Progenitor cell of endocrine pancreas (in vitro differentiated cells): ENCODE measurements at regions not wholly inside any gene's neighbourhood (a gene's known extent, or its start where the extent isn't known, plus 50 kb on each side); places are given as distances from the start of the nearest gene placed in this dataset.

Source experiments
- DNase-seq: peaks from one replicate; pipeline ENCODE4 v3.0.0; 2021; ENCODE audit warnings: low spot score; ENCODE audit not compliant: unreplicated experiment
- H3K27ac Mint-ChIP-seq: 2 replicates; pipeline ENCODE4 v1.8.0; 2021; ENCODE audit warnings: mild to moderate bottlenecking, moderate library complexity, mixed read lengths
- H3K27me3 Mint-ChIP-seq: 2 replicates; pipeline ENCODE4 v1.8.0; 2021; ENCODE audit warnings: mixed read lengths
- H3K36me3 Mint-ChIP-seq: 2 replicates; pipeline ENCODE4 v1.8.0; 2022; ENCODE audit warnings: mixed read lengths; ENCODE audit not compliant: insufficient read depth
- H3K4me1 Mint-ChIP-seq: 2 replicates; pipeline ENCODE4 v1.8.0; 2021; ENCODE audit warnings: low read depth, mixed read lengths
- H3K4me3 Mint-ChIP-seq: 2 replicates; pipeline ENCODE4 v1.8.0; 2021; ENCODE audit warnings: low read depth, mild to moderate bottlenecking, moderate library complexity, mixed read lengths
- H3K9me3 Mint-ChIP-seq: 2 replicates; pipeline ENCODE4 v1.8.0; 2021; ENCODE audit warnings: low read depth, mixed read lengths
- CTCF ChIP-seq: fragments of 200-600 bp; sonication (generic); IDR thresholded peaks from one replicate; pipeline ENCODE4 v1.5.0; 2021; ENCODE audit warnings: antibody characterized with exemption, mild to moderate bottlenecking; ENCODE audit not compliant: unreplicated experiment

GRCh38 chr2:134014196-134014960, 239.5 kb upstream of the MGAT5 start:
- H3K4me3 Mint-ChIP-seq = no peak overlapping the region

DNA sequence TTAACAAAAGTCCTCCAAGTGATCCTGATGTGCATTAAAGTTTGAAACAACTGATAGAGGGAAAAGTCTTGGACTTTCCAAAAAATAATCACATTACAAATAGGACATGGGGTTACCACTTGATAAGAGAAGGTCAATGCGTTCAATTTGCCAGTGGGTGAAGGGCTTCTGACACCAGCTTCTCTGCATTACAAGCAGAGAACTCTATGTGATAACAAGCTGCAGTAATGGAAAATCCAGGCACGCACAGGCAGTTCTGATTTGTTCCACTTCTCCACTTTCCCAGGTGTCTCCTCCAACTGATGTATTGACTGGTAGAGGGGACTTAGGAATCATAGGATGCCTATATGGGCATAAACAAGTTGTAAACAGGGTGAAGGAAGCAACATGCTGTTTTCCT, 234.0 kb upstream of the MGAT5 start:
- no peaks in the 10 kb centered on the region for H3K9me3 Mint-ChIP-seq
- H3K36me3 Mint-ChIP-seq = no peaks in the 10 kb centered on the region
- no peak overlapping the region for H3K27ac Mint-ChIP-seq
- H3K27me3 Mint-ChIP-seq = peaks cover 2% of the 10 kb centered on the region
- TF ChIP-seq CTCF = no peak
- no peak for DNase-seq
- no peak overlapping the region for H3K4me3 Mint-ChIP-seq
- peaks cover 3% of the 10 kb centered on the region for H3K4me1 Mint-ChIP-seq

More at GRCh38 chr2:134014196-134014960, 239.5 kb upstream of the MGAT5 start:
- H3K4me1 Mint-ChIP-seq = peaks cover 4% of the 10 kb centered on the region
- H3K9me3 Mint-ChIP-seq = no peaks in the 10 kb centered on the region
- no peak for DNase-seq
- H3K36me3 Mint-ChIP-seq = no peaks in the 10 kb centered on the region
- TF ChIP-seq CTCF = no peak
- peaks cover 3% of the 10 kb centered on the region for H3K27me3 Mint-ChIP-seq
- no peak overlapping the region for H3K27ac Mint-ChIP-seq

DNA sequence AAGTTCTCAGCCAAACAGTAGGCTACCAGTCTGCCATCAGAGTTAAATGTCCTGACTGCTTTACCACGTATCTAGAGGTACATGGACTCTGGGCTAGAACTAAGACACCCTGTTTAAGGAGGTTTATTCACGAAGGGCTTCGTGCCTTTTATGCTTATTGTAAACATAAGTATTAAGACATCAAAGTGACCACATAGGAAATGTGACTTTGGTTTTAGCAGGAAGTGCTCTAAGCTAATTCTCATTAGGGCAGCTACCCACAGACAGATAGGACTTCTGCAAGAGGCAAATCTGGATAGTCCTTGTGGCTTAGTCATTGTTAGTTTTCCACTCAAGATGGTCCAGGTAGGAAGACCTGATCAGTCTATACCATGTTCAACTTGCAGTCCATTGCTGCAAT, 233.3 kb upstream of the MGAT5 start:
- no peak for DNase-seq
- H3K9me3 Mint-ChIP-seq = no peaks in the 10 kb centered on the region
- peaks cover 2% of the 10 kb centered on the region for H3K27me3 Mint-ChIP-seq
- no peak overlapping the region for H3K27ac Mint-ChIP-seq
- H3K36me3 Mint-ChIP-seq = no peaks in the 10 kb centered on the region
- peaks cover 3% of the 10 kb centered on the region for H3K4me1 Mint-ChIP-seq
- no peak overlapping the region for H3K4me3 Mint-ChIP-seq
- TF ChIP-seq CTCF = no peak

DNA sequence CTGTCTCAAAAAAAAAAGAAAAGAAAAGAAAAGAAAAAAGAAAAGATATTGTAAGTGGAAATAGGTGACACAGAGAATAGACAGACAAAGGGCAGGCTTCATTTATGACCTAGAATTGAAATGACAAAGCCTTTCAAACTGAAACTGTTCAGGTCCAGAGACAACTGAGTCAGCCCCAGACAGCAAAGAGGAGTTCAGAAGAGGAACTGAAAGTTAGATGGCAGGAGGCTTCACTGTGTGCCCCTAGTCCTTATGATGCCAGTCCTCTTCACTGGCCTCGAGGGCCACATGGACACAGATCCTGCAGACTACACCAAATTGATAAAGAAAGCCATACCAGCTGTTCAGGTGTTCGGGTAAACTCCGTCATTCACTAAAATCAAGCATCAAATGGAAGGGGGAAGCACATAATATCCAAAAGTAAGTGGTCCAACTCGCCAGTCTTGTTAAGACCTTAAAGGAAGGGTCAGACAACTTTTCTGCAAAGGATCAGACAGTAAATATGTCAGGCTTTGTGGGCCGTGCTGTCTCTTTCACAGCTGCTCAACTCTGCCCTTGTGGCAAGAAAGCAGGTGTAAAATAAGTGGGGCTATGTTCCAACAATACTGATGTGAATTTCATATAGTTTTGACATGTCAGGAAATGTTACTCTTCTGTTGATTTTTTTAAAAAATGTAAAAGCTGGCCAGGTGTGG, 231.9 kb upstream of the MGAT5 start:
- peaks cover 3% of the 10 kb centered on the region for H3K4me1 Mint-ChIP-seq
- peak overlapping the region; percentile 42 for H3K27ac Mint-ChIP-seq
- peaks cover 2% of the 10 kb centered on the region for H3K27me3 Mint-ChIP-seq
- TF ChIP-seq CTCF = no peak
- no peaks in the 10 kb centered on the region for H3K9me3 Mint-ChIP-seq
- H3K36me3 Mint-ChIP-seq = no peaks in the 10 kb centered on the region
- DNase-seq = no peak
- H3K4me3 Mint-ChIP-seq = no peak overlapping the region

DNA sequence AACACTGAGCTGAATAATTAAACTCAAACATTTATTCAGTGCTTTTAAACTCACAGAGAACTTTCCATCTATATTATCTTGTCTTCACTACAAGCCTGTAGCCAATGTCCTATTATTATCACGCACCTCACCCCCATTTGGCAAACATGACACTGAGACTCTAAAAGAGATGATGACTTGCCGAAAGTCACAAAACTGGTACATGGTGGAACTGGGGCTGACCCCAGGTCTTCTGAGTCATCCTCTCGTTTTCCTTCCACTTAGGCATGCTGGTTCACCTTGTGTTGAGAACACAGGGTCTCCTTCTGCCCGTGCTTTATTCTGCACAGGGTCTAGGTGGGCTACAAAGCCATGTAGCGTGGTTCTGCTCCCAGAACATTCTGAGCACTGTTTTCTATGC, 230.0 kb upstream of the MGAT5 start:
- no peaks in the 10 kb centered on the region for H3K9me3 Mint-ChIP-seq
- no peaks in the 10 kb centered on the region for H3K36me3 Mint-ChIP-seq
- peaks cover 3% of the 10 kb centered on the region for H3K4me1 Mint-ChIP-seq
- no peak for DNase-seq
- H3K27ac Mint-ChIP-seq = no peak overlapping the region
- no peak for TF ChIP-seq CTCF
- no peak overlapping the region for H3K4me3 Mint-ChIP-seq
- peaks cover 9% of the 10 kb centered on the region for H3K27me3 Mint-ChIP-seq
